Skin of body (tissue), 1 donor: ENCODE measurements at regions not wholly inside any gene's neighbourhood (a gene's known extent, or its start where the extent isn't known, plus 50 kb on each side); places are given as distances from the start of the nearest gene placed in this dataset.

ENCODE experiments used
- DNase-seq: peaks from one replicate; lab custom pipeline; 2025; lab: John Stamatoyannopoulos, UW

GRCh38 chr3:59593380-59593779, 543.6 kb upstream of the CFAP20DC start:
- no peak for DNase-seq

GRCh38 chr3:59580996-59581395, 531.2 kb upstream of the CFAP20DC start:
- no peak for DNase-seq

GRCh38 chr3:59580499-59580898, 530.7 kb upstream of the CFAP20DC start:
- DNase-seq = no peak

- no peak for DNase-seq
These were observed 528.3 kb upstream of the CFAP20DC start for GRCh38 chr3:59578129-59578528.

GRCh38 chr3:59576606-59577005, 526.8 kb upstream of the CFAP20DC start:
- DNase-seq = no peak

GRCh38 chr3:59575113-59576001, 525.5 kb upstream of the CFAP20DC start:
- DNase-seq = peak; percentile 74

- no peak for DNase-seq
These were observed 524.1 kb upstream of the CFAP20DC start for GRCh38 chr3:59573911-59574310.

GRCh38 chr3:59572106-59572505, 522.3 kb upstream of the CFAP20DC start:
- no peak for DNase-seq

GRCh38 chr3:59570806-59571205, 521.0 kb upstream of the CFAP20DC start:
- DNase-seq = no peak

- DNase-seq = no peak
These were observed 517.8 kb upstream of the CFAP20DC start for GRCh38 chr3:59567661-59568060.

GRCh38 chr3:59566481-59566975, 516.7 kb upstream of the CFAP20DC start:
- DNase-seq = no peak

GRCh38 chr3:59565125-59565524, 515.3 kb upstream of the CFAP20DC start:
- DNase-seq = no peak

GRCh38 chr3:59563966-59564365, 514.1 kb upstream of the CFAP20DC start:
- DNase-seq = no peak

GRCh38 chr3:59563072-59563605, 513.3 kb upstream of the CFAP20DC start:
- no peak for DNase-seq

- no peak for DNase-seq
These were observed 510.1 kb upstream of the CFAP20DC start for GRCh38 chr3:59559721-59560435.

GRCh38 chr3:59558906-59559720, 509.3 kb upstream of the CFAP20DC start:
- no peak for DNase-seq

- no peak for DNase-seq
These were observed 505.9 kb upstream of the CFAP20DC start for GRCh38 chr3:59555593-59556315.

GRCh38 chr3:59553076-59553475, 503.3 kb upstream of the CFAP20DC start:
- no peak for DNase-seq

GRCh38 chr3:59551834-59552233, 502.0 kb upstream of the CFAP20DC start:
- no peak for DNase-seq

GRCh38 chr3:59549962-59550361, 500.1 kb upstream of the CFAP20DC start:
- DNase-seq = no peak

- DNase-seq = no peak
These were observed 498.0 kb upstream of the CFAP20DC start for GRCh38 chr3:59547874-59548273.
